NT2/D1 (cell line): ENCODE measurements at regions not wholly inside any gene's neighbourhood (a gene's known extent, or its start where the extent isn't known, plus 50 kb on each side); places are given as distances from the start of the nearest gene placed in this dataset.

Experiments used
- DNase-seq: peaks from one replicate; pipeline ENCODE4 v3.0.0-alpha.2; 2011; ENCODE audit warnings: low read depth, low spot score
- H3K27me3 ChIP-seq: 2 replicates; pipeline ENCODE4 v1.6.0; 2011; ENCODE audit warnings: mild to moderate bottlenecking; ENCODE audit not compliant: insufficient read length, insufficient read depth
- H3K36me3 ChIP-seq: 2 replicates; pipeline ENCODE4 v1.6.1; 2011; ENCODE audit warnings: mild to moderate bottlenecking, low read length, mixed read lengths; ENCODE audit not compliant: insufficient read depth, insufficient read length
- H3K4me1 ChIP-seq: 2 replicates; pipeline ENCODE4 v1.5.1; 2011; ENCODE audit not compliant: insufficient read depth, insufficient read length
- H3K4me3 ChIP-seq: 2 replicates; pipeline ENCODE4 v1.5.1; 2011; ENCODE audit warnings: low read depth; ENCODE audit not compliant: insufficient read length
- H3K9ac ChIP-seq: 2 replicates; pipeline ENCODE4 v1.6.0; 2011; ENCODE audit warnings: low read depth; ENCODE audit not compliant: insufficient read length
- H3K9me3 ChIP-seq: 2 replicates; pipeline ENCODE4 v1.5.1; 2011; ENCODE audit warnings: mild to moderate bottlenecking, low read length; ENCODE audit not compliant: insufficient read depth
- SUZ12 ChIP-seq: IDR thresholded peaks from 2 replicates; pipeline ENCODE4 v1.6.1; 2011; ENCODE audit not compliant: insufficient read length, insufficient read depth; ENCODE audit errors: extremely low read depth
- YY1 ChIP-seq: IDR thresholded peaks from 2 replicates; pipeline ENCODE4 v1.6.1; 2011; ENCODE audit not compliant: insufficient read length, insufficient read depth
- ZNF274 ChIP-seq: IDR thresholded peaks from 2 replicates; pipeline ENCODE4 v1.6.1; 2011; ENCODE audit warnings: mild to moderate bottlenecking, low read depth, low read length

GRCh38 chr16:65837464-65837863 is 529.0 kb upstream of the CDH5 start:
- Histone ChIP-seq H3K9me3 (no peaks in the 10 kb centered on the region), H3K36me3 (no peaks in the 10 kb centered on the region), H3K4me3 (no peak overlapping the region), H3K4me1 (no peaks in the 10 kb centered on the region), H3K9ac (no peak overlapping the region), H3K27me3 (no peaks in the 10 kb centered on the region)
- no peak for TF ChIP-seq YY1
- no peak for TF ChIP-seq ZNF274
- TF ChIP-seq SUZ12: no peak
- no peak for DNase-seq

GRCh38 chr16:65834688-65835087 is 531.8 kb upstream of the CDH5 start:
- Histone ChIP-seq H3K27me3 (no peaks in the 10 kb centered on the region), H3K4me1 (no peaks in the 10 kb centered on the region), H3K36me3 (no peaks in the 10 kb centered on the region), H3K4me3 (no peak overlapping the region), H3K9ac (no peak overlapping the region), H3K9me3 (no peaks in the 10 kb centered on the region)
- DNase-seq: no peak
- TF ChIP-seq YY1 (no peak), SUZ12 (no peak), ZNF274 (no peak)

GRCh38 chr16:65833171-65833871 is 533.2 kb upstream of the CDH5 start:
- H3K36me3 ChIP-seq: no peaks in the 10 kb centered on the region
- H3K9me3 ChIP-seq: no peaks in the 10 kb centered on the region
- no peaks in the 10 kb centered on the region for H3K4me1 ChIP-seq
- TF ChIP-seq YY1 (no peak), SUZ12 (no peak)
- H3K4me3 ChIP-seq: no peak overlapping the region
- H3K9ac ChIP-seq: no peak overlapping the region
- no peaks in the 10 kb centered on the region for H3K27me3 ChIP-seq
- DNase-seq: no peak

- Histone ChIP-seq H3K27me3 (no peaks in the 10 kb centered on the region), H3K4me1 (no peaks in the 10 kb centered on the region), H3K36me3 (no peaks in the 10 kb centered on the region), H3K4me3 (no peak overlapping the region), H3K9me3 (no peaks in the 10 kb centered on the region), H3K9ac (no peak overlapping the region)
- DNase-seq: no peak
- TF ChIP-seq SUZ12 (no peak), YY1 (no peak), ZNF274 (no peak)
Observed at GRCh38 chr16:65832679-65833078, 533.8 kb upstream of the CDH5 start.

- Histone ChIP-seq H3K36me3 (no peaks in the 10 kb centered on the region), H3K9me3 (no peaks in the 10 kb centered on the region), H3K27me3 (no peaks in the 10 kb centered on the region), H3K4me1 (no peaks in the 10 kb centered on the region), H3K9ac (no peak overlapping the region), H3K4me3 (no peak overlapping the region)
- TF ChIP-seq YY1 (no peak), SUZ12 (no peak), ZNF274 (no peak)
- no peak for DNase-seq
Observed at GRCh38 chr16:65831903-65832666, 534.4 kb upstream of the CDH5 start.

- Histone ChIP-seq H3K4me3 (no peak overlapping the region), H3K9ac (no peak overlapping the region), H3K36me3 (no peaks in the 10 kb centered on the region), H3K4me1 (no peaks in the 10 kb centered on the region), H3K9me3 (no peaks in the 10 kb centered on the region), H3K27me3 (no peaks in the 10 kb centered on the region)
- TF ChIP-seq ZNF274 (no peak), SUZ12 (no peak)
- no peak for DNase-seq
Observed at GRCh38 chr16:65829076-65829475, 537.4 kb upstream of the CDH5 start.

GRCh38 chr16:65828296-65828695 is 538.2 kb upstream of the CDH5 start:
- no peaks in the 10 kb centered on the region for H3K27me3 ChIP-seq
- no peaks in the 10 kb centered on the region for H3K4me1 ChIP-seq
- H3K4me3 ChIP-seq: no peak overlapping the region
- TF ChIP-seq SUZ12 (no peak), ZNF274 (no peak), YY1 (no peak)
- no peak overlapping the region for H3K9ac ChIP-seq
- H3K9me3 ChIP-seq: no peaks in the 10 kb centered on the region
- H3K36me3 ChIP-seq: no peaks in the 10 kb centered on the region
- DNase-seq: no peak
